ENCODE measurements at regions not wholly inside any gene's neighbourhood (a gene's known extent, or its start where the extent isn't known, plus 50 kb on each side); places are given as distances from the start of the nearest gene placed in this dataset.

GRCh38 chr20:22915512-22915911 is 119.6 kb upstream of the SSTR4 start:
- TF ChIP-seq POLR2AphosphoS5 (IDR thresholded peaks at IDR 0.05; ENCODE audit: low read depth, low read length) (no peak), POLR2A (IDR thresholded peaks at IDR 0.05; ENCODE audit: low read depth, low read length) (no peak), POU2F2 (IDR thresholded peaks at IDR 0.05; ENCODE audit: low read depth, low read length) (no peak), TAF1 (IDR thresholded peaks at IDR 0.05; ENCODE audit: low read depth, low read length) (no peak)
